Fibroblast of villous mesenchyme (primary cell): ENCODE measurements at regions not wholly inside any gene's neighbourhood (a gene's known extent, or its start where the extent isn't known, plus 50 kb on each side); places are given as distances from the start of the nearest gene placed in this dataset.

Experiments
- DNase-seq: peaks from one replicate; pipeline ENCODE4 v3.0.0-alpha.2; 2010; ENCODE audit warnings: low read depth
- H3K4me3 ChIP-seq: 2 replicates; pipeline ENCODE4 v1.5.1; 2011; ENCODE audit warnings: low read depth, mild to moderate bottlenecking, low read length
- TF ChIP-seq, protein P1 (sequence below): IDR thresholded peaks from 2 replicates; pipeline ENCODE4 v1.5.1; 2012; ENCODE audit warnings: low read depth, mild to moderate bottlenecking, low read length; ENCODE audit not compliant: insufficient read depth

- H3K4me3 ChIP-seq = no peak overlapping the region
- TF ChIP-seq, protein P1, sequence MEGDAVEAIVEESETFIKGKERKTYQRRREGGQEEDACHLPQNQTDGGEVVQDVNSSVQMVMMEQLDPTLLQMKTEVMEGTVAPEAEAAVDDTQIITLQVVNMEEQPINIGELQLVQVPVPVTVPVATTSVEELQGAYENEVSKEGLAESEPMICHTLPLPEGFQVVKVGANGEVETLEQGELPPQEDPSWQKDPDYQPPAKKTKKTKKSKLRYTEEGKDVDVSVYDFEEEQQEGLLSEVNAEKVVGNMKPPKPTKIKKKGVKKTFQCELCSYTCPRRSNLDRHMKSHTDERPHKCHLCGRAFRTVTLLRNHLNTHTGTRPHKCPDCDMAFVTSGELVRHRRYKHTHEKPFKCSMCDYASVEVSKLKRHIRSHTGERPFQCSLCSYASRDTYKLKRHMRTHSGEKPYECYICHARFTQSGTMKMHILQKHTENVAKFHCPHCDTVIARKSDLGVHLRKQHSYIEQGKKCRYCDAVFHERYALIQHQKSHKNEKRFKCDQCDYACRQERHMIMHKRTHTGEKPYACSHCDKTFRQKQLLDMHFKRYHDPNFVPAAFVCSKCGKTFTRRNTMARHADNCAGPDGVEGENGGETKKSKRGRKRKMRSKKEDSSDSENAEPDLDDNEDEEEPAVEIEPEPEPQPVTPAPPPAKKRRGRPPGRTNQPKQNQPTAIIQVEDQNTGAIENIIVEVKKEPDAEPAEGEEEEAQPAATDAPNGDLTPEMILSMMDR = no peak
- DNase-seq = no peak
Measured at GRCh38 chr1:82646888-82647287, 846.2 kb downstream of the ADGRL2 start.

DNA sequence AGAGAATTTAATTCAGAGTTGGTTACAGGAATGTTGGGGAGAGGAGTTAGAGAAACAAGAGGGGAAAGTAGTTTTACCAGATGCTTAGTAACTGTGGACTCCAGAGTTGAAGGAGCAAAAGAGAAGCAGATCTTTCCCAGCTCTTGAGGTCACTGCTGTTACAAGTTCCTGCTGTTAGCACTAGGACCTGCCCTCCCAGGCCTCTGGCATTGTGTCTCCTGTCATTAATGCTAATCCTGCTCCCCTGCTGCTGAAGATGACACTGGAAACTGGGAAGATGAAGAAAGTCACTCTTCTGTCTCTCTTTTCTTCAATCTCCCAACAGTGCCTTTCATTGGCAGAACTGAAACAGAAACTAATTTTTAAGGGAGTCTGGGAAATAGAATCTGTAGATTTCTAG is 845.6 kb downstream of the ADGRL2 start:
- TF ChIP-seq, protein P1 = no peak
- DNase-seq = no peak
- H3K4me3 ChIP-seq = no peak overlapping the region

DNA sequence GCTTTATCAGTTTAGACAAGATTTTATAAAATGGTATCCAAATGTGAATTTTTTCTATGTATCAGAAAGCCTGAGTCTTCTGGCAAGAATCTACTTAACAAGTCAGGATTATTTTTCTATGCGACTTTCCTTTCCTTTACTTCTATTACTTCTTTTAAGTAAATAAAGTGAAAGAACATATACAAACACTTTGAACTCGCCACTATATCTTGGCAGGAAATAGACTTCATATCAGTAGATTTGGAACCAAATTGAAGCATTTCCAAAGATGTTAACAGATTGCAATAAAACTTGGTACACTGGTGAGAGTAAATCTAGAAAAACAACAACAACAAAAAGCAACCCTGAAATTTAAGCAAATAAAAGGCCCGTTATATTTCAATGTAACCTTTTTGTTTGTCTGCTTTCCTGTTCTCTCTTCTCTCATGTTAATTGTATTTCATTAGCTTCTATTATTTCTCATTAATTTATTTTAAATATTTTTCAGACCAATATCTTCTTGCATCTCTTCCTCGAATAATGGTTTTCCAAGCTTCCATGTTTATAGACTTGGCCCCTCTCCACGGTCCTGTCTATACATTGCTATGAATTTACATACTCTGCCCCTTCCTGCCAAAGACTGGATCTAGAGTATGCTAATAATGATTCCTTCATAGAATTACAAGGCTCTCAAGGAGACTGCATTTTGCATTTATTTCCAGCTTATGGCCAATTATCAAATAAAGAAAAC is 843.6 kb downstream of the ADGRL2 start:
- no peak overlapping the region for H3K4me3 ChIP-seq

GRCh38 chr1:82640352-82640751 is 839.6 kb downstream of the ADGRL2 start:
- H3K4me3 ChIP-seq = no peak overlapping the region
- TF ChIP-seq, protein P1 = no peak
- no peak for DNase-seq

More for the DNA sequence above, 843.6 kb downstream of the ADGRL2 start:
- DNase-seq = no peak
- TF ChIP-seq, protein P1 = no peak

DNA sequence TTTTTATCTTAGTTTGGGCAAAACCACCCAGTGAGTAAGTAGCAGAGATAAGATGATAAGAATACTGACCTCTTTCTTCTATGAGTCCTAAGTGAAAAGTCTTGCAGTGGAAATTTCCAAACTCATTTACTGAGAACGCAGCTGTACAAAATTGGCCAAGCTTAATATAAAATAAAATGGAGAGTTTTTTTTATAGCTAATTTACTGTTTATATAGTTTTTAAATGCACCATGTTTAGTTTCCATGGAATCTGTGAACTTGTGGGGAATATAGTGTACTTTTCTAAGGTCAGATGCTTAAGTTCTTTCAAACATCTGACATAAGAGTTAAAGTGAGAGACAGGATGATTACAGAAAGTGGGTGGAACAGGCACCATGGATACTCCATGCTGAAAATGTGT is 833.5 kb downstream of the ADGRL2 start:
- peak; percentile 0 for DNase-seq
- no peak overlapping the region for H3K4me3 ChIP-seq
- TF ChIP-seq, protein P1 = no peak

DNA sequence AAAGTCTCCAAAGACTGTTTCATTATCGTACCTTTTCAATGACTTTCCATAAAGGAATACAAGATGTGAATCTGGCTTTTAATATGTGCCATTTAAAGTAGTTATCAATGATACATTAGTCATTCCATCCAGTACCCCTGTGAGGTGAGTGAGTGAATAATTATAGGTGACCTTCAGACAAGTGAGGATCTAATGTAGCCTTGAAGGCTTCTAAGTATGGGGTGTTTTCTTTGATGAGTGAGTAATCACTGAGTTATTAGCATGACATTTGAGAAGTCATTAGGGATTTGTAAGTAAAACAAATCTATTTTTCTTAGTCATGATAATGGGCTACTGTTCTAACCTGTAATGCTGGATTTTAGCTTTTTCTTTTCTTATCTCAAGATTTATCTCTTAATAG is 831.4 kb downstream of the ADGRL2 start:
- TF ChIP-seq, protein P1 = no peak
- DNase-seq = no peak

GRCh38 chr1:82628887-82629286 is 828.2 kb downstream of the ADGRL2 start:
- H3K4me3 ChIP-seq = no peak overlapping the region
- TF ChIP-seq, protein P1 = no peak
- no peak for DNase-seq

More for the DNA sequence above, 831.4 kb downstream of the ADGRL2 start:
- H3K4me3 ChIP-seq = no peak overlapping the region
